A673 (cell line): ENCODE measurements at regions not wholly inside any gene's neighbourhood (a gene's known extent, or its start where the extent isn't known, plus 50 kb on each side); places are given as distances from the start of the nearest gene placed in this dataset.

Experiments used
- CTCF ChIP-seq: fragments of 300-800, 200-600 bp; sonication (generic); conservative IDR thresholded peaks from 2 replicates; pipeline ENCODE4 v1.5.1; 2017; ENCODE audit warnings: low read depth, mild to moderate bottlenecking, antibody characterized with exemption, low read length, moderate library complexity, mixed read lengths
- EZH2 ChIP-seq: fragments of 200-600 bp; sonication (generic); IDR thresholded peaks from 2 replicates; pipeline ENCODE4 v1.6.1; 2017; ENCODE audit warnings: borderline replicate concordance, low read depth, mild to moderate bottlenecking, mixed read lengths, antibody characterized with exemption, low read length; ENCODE audit not compliant: poor library complexity, severe bottlenecking

DNA sequence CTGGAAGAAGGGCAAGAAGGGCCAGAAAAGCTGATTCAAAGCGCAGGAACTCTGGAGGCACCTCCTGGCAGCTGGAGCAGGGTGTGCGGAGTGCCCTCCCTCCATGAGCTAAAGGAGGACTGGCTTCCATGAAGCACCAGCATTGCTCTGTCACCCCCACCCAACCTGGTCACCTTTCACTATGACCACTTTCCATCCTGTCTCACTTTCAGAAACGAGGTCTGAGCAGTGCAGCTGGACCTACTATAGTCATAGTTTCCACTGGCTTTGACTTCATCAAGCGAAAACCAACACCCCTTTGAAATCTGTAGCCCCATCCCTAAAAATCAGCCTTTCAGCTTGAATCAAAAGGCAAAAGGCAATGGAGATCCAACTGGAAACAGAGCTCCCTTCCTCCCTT, 84.8 kb upstream of the CACNA1E start:
- TF ChIP-seq CTCF (no peak), EZH2 (no peak)
